Activated CD8-positive, alpha-beta T cell treated with anti-CD3 and anti-CD28 coated beads for 36 hours (primary cell): ENCODE measurements at regions not wholly inside any gene's neighbourhood (a gene's known extent, or its start where the extent isn't known, plus 50 kb on each side); places are given as distances from the start of the nearest gene placed in this dataset.

Source experiments
- ATAC-seq: fragments of 200-7000 bp; cut with Tn5 transposase; one replicate; pipeline ENCODE4 v1.10.0; 2021; ENCODE audit warnings: mild to moderate bottlenecking, moderate library complexity
- CTCF ChIA-PET: fragments of 350-600 bp; sonication (Branson Sonifier 250); formaldehyde crosslinking; loops from one replicate; lab custom pipeline; 2021; ENCODE audit warnings: antibody characterized with exemption; lab: Charles Lee
- POLR2A ChIA-PET: fragments of 350-600 bp; sonication (Branson Sonifier 250); formaldehyde crosslinking; loops from one replicate; lab custom pipeline; 2021; ENCODE audit warnings: antibody characterized with exemption; lab: Charles Lee
- DNase-seq: peaks from one replicate; pipeline ENCODE4 v3.0.0-alpha.2; 2020
- H3K27ac Mint-ChIP-seq: one replicate; pipeline ENCODE4 v1.8.0; 2021; ENCODE audit warnings: mild to moderate bottlenecking, mixed read lengths
- H3K27me3 Mint-ChIP-seq: one replicate; pipeline ENCODE4 v1.8.0; 2021; ENCODE audit warnings: mixed read lengths
- H3K36me3 Mint-ChIP-seq: one replicate; pipeline ENCODE4 v1.8.0; 2021; ENCODE audit warnings: low read depth, mixed read lengths
- H3K4me1 Mint-ChIP-seq: one replicate; pipeline ENCODE4 v1.8.0; 2021; ENCODE audit warnings: low read depth, mixed read lengths
- H3K4me3 Mint-ChIP-seq: one replicate; pipeline ENCODE4 v1.8.0; 2021; ENCODE audit warnings: mild to moderate bottlenecking, moderate library complexity, mixed read lengths
- H3K9me3 Mint-ChIP-seq: one replicate; pipeline ENCODE4 v1.8.0; 2021; ENCODE audit warnings: mixed read lengths
- intact Hi-C: fragments of 100-400 bp; cut with micrococcal nuclease; formaldehyde crosslinking; loops from one replicate; pipeline ENCODE4 v1.10.0; 2022
- TF ChIP-seq, protein P1 (sequence below): fragments of 200-600 bp; IDR thresholded peaks from one replicate; pipeline ENCODE4 v1.8.0; 2022; ENCODE audit warnings: antibody characterized with exemption, mild to moderate bottlenecking

DNA sequence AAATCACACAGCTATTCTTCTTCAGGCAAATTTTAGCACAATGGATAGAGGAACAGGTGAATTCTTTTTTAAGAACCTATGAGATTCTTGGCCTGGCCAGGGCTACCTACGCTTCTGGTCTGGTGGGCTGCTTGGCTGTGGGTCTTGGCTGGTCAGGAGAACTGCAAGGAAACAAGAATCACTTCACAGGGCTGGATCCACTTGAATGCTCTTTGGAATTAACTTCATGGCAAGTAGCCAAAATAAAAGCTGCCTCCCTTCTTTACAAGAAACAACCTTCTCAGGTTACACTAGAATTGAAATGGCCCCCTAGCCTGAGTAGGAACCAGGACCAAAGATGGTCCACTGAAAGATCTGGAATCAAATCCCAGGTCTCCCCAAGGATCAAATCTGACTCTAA is 519.1 kb downstream of the IQCM start:
- ChIA-PET POLR2A (no interaction called here), CTCF (no interaction called here)
- Mint-ChIP-seq H3K9me3 (no peaks in the 10 kb centered on the region), H3K27me3 (no peaks in the 10 kb centered on the region), H3K4me3 (no peak overlapping the region), H3K4me1 (no peaks in the 10 kb centered on the region), H3K36me3 (no peaks in the 10 kb centered on the region), H3K27ac (no peak overlapping the region)
- intact Hi-C loops: no loop called here
- no peak for ATAC-seq
- DNase-seq: no peak
- TF ChIP-seq, protein P1, sequence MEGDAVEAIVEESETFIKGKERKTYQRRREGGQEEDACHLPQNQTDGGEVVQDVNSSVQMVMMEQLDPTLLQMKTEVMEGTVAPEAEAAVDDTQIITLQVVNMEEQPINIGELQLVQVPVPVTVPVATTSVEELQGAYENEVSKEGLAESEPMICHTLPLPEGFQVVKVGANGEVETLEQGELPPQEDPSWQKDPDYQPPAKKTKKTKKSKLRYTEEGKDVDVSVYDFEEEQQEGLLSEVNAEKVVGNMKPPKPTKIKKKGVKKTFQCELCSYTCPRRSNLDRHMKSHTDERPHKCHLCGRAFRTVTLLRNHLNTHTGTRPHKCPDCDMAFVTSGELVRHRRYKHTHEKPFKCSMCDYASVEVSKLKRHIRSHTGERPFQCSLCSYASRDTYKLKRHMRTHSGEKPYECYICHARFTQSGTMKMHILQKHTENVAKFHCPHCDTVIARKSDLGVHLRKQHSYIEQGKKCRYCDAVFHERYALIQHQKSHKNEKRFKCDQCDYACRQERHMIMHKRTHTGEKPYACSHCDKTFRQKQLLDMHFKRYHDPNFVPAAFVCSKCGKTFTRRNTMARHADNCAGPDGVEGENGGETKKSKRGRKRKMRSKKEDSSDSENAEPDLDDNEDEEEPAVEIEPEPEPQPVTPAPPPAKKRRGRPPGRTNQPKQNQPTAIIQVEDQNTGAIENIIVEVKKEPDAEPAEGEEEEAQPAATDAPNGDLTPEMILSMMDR: no peak

DNA sequence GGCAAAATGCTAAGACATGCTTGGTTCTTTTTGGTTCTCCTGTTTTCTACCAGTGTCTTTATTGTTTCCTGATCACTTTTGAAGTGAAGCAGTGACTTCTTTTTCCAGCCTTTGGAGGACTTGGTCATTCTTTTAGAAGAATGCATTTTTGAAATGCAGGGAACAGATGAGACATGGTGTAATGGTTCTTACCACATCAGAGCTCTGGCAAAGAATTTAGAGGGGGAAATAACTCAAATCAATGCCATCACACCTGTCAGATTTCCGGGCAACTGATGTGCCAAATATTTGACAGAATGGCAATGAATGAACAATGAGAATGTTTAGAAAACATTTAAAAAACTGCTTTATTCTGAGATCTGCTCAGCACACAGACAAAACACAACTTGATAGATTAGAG is 519.6 kb downstream of the IQCM start:
- TF ChIP-seq, protein P1: no peak
- intact Hi-C loops: no loop called here
- no peak overlapping the region for H3K4me3 Mint-ChIP-seq
- ATAC-seq: no peak
- H3K27me3 Mint-ChIP-seq: no peaks in the 10 kb centered on the region
- H3K9me3 Mint-ChIP-seq: no peaks in the 10 kb centered on the region
- no peak overlapping the region for H3K27ac Mint-ChIP-seq
- H3K36me3 Mint-ChIP-seq: no peaks in the 10 kb centered on the region
- DNase-seq: no peak
- ChIA-PET POLR2A (no interaction called here), CTCF (no interaction called here)
- H3K4me1 Mint-ChIP-seq: no peaks in the 10 kb centered on the region

DNA sequence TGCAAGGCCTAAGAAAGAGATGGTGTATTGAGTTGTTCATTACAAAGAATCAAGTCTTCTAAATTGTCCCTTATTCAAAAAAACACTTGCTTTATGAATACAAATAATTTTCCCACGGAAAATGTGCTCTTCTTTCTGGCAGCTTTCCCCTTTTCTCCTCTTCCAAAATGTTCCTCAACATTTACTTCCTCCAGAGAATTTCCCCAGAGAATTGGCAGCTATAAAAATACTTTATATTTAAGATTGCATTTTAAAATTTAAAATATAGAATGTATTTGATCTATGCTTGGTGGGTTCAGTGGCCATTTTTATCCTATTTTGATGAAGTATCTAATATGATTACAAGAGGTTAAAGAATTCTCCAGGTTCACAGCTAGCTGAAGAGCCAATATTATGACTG is 521.0 kb downstream of the IQCM start:
- TF ChIP-seq, protein P1: no peak
- Mint-ChIP-seq H3K4me3 (no peak overlapping the region), H3K27ac (no peak overlapping the region), H3K9me3 (no peaks in the 10 kb centered on the region), H3K36me3 (no peaks in the 10 kb centered on the region), H3K4me1 (no peaks in the 10 kb centered on the region), H3K27me3 (no peaks in the 10 kb centered on the region)
- ATAC-seq: no peak
- intact Hi-C loops: no loop called here
- DNase-seq: no peak
- ChIA-PET POLR2A (no interaction called here), CTCF (no interaction called here)

DNA sequence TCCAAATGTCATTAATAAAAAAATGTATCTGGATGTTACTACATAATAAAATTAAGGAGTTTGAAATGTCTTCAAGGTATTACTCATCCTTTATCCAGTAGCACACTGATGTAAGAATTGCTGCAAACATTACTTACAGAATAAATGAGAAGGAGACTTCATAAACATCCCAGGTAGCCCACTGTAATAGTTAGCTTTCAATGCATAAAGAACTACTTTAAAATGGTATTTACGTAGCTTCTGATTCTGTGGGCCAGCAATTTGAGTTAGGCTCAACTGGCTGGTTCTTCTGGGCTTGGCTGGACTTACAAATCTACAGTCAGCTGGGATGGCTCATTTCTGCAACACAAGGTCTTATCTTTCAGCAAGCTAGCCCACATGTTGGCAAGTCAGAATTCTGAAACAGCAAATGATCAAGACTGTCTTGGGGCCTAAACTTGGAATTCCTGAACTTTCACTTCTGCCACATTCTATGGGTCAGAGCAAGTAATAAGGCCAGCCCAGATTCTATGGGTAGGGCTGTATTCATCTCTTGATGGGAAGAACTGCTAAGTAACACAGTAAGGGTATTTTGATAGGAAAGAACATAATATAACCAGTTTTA is 522.5 kb downstream of the IQCM start:
- Mint-ChIP-seq H3K4me1 (no peaks in the 10 kb centered on the region), H3K27me3 (no peaks in the 10 kb centered on the region), H3K36me3 (no peaks in the 10 kb centered on the region), H3K27ac (no peak overlapping the region), H3K4me3 (no peak overlapping the region), H3K9me3 (no peaks in the 10 kb centered on the region)
- TF ChIP-seq, protein P1: no peak
- ChIA-PET POLR2A (no interaction called here), CTCF (no interaction called here)
- no peak for ATAC-seq
- DNase-seq: no peak
- intact Hi-C loops: no loop called here

DNA sequence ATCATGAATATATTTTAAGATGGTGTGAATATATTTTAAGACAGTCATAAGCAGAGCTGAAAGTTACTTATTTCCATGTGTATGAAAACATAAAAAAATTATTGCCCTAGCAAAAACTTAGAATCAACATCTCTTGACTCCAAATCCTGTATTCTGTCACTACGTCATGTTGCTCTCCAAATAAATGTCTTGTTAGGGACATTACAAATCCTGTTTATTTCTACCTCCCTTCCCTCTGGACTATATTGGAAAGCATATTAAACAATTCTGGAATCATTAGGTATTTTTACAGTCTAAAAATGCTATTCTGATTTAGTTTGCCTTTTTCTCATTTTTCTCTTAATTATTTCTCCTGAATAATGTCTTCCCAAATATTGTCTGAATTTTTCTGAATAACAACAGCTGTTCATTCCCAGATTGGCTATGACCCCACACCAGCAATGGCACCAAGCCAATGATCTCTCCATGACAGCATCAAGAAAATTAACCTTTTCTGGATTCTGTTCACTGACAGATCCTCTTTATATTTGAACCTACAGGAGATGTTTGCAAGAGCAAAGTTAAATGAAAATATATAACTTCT is 523.1 kb downstream of the IQCM start:
- Mint-ChIP-seq H3K4me1 (no peaks in the 10 kb centered on the region), H3K27me3 (no peaks in the 10 kb centered on the region), H3K36me3 (no peaks in the 10 kb centered on the region), H3K27ac (no peak overlapping the region), H3K9me3 (no peaks in the 10 kb centered on the region), H3K4me3 (no peak overlapping the region)
- POLR2A ChIA-PET: no interaction called here
- intact Hi-C loops: no loop called here
- no peak for ATAC-seq
- TF ChIP-seq, protein P1: no peak
- no peak for DNase-seq
- CTCF ChIA-PET: no interaction called here
